H1 (cell line): ENCODE measurements at regions not wholly inside any gene's neighbourhood (a gene's known extent, or its start where the extent isn't known, plus 50 kb on each side); places are given as distances from the start of the nearest gene placed in this dataset.

Experiments used
- SP4 ChIP-seq: IDR thresholded peaks from 2 replicates; pipeline ENCODE4 v1.6.1; 2012; ENCODE audit warnings: low read length, inconsistent platforms
- TAF7 ChIP-seq: optimal IDR thresholded peaks from 2 replicates; pipeline ENCODE3; 2011; ENCODE audit warnings: low read depth, mild to moderate bottlenecking, inconsistent platforms, low read length, moderate library complexity, borderline replicate concordance

DNA sequence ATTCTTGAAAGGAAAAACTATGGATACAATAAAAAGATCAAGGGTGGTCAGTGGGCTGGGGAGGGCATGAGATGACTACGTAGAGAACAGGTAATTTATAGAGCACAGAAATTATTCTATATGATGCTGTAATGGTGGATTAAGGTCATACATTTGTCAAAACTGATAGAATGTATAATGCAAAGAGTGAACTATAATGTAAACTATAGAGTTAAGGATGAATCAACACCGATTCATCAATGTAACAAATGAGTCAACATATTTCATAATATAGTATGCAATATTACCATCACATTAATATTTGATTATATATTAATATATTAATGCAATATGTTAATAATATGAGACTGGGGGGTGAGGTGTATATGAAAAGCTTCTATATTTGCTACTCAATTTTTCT lies 555.6 kb upstream of the POT1 start (continued):
- TF ChIP-seq SP4 (no peak), TAF7 (no peak)
